GM18870 (cell line): ENCODE measurements at regions not wholly inside any gene's neighbourhood (a gene's known extent, or its start where the extent isn't known, plus 50 kb on each side); places are given as distances from the start of the nearest gene placed in this dataset.
"Not testable (repeated sequence)": the region's sequence is repeated elsewhere in the genome, so short reads cannot be mapped to it uniquely, and the experiment has no call there.

Source experiments
- ATAC-seq: cut with Tn5 transposase; IDR thresholded peaks from one replicate; pipeline ENCODE4 v1.9.1; 2021; ENCODE audit warnings: moderate library complexity; ENCODE audit not compliant: unreplicated experiment

- no peak for ATAC-seq
Observed at GRCh38 chr16:66247516-66248481, 118.7 kb upstream of the CDH5 start.

GRCh38 chr16:66245868-66246267, 120.6 kb upstream of the CDH5 start:
- no peak for ATAC-seq

- no peak for ATAC-seq
Observed at GRCh38 chr16:66245072-66245471, 121.4 kb upstream of the CDH5 start.

- ATAC-seq: no peak
Observed at GRCh38 chr16:66242672-66243071, 123.8 kb upstream of the CDH5 start.

GRCh38 chr16:66242206-66242605, 124.3 kb upstream of the CDH5 start:
- not testable (repeated sequence) for ATAC-seq

GRCh38 chr16:66240631-66241395, 125.7 kb upstream of the CDH5 start:
- no peak for ATAC-seq

GRCh38 chr16:66240088-66240487, 126.4 kb upstream of the CDH5 start:
- no peak for ATAC-seq

GRCh38 chr16:66238696-66239095, 127.8 kb upstream of the CDH5 start:
- no peak for ATAC-seq

- no peak for ATAC-seq
Observed at GRCh38 chr16:66236301-66236700, 130.2 kb upstream of the CDH5 start.

GRCh38 chr16:66231452-66232160, 134.9 kb upstream of the CDH5 start:
- ATAC-seq: no peak

- no peak for ATAC-seq
Observed at GRCh38 chr16:66229651-66230050, 136.8 kb upstream of the CDH5 start.

GRCh38 chr16:66228792-66229191, 137.7 kb upstream of the CDH5 start:
- no peak for ATAC-seq

- ATAC-seq: no peak
Observed at GRCh38 chr16:66227766-66228530, 138.5 kb upstream of the CDH5 start.

- no peak for ATAC-seq
Observed at GRCh38 chr16:66226762-66227161, 139.7 kb upstream of the CDH5 start.

GRCh38 chr16:66225696-66226095, 140.8 kb upstream of the CDH5 start:
- no peak for ATAC-seq

GRCh38 chr16:66224626-66225025, 141.9 kb upstream of the CDH5 start:
- ATAC-seq: no peak

GRCh38 chr16:66224186-66224585, 142.3 kb upstream of the CDH5 start:
- ATAC-seq: no peak

- no peak for ATAC-seq
Observed at GRCh38 chr16:66223176-66223780, 143.2 kb upstream of the CDH5 start.

- ATAC-seq: no peak
Observed at GRCh38 chr16:66222756-66223155, 143.7 kb upstream of the CDH5 start.

- ATAC-seq: no peak
Observed at GRCh38 chr16:66220702-66221101, 145.8 kb upstream of the CDH5 start.
